ENCODE measurements at regions not wholly inside any gene's neighbourhood (a gene's known extent, or its start where the extent isn't known, plus 50 kb on each side); places are given as distances from the start of the nearest gene placed in this dataset.

GRCh38 chr18:23359421-23359820 is 93.7 kb upstream of the RIOK3 start:
- Histone ChIP-seq H3K4me1 (ENCODE audit: insufficient read depth) (peaks cover 21% of the 10 kb centered on the region), H3K4me3 (no peak overlapping the region), H3K4me2 (no peak overlapping the region), H3K79me2 (no peaks in the 10 kb centered on the region), H2AFZ (no peak overlapping the region), H4K20me1 (ENCODE audit: insufficient read depth, poor library complexity, severe bottlenecking) (no peaks in the 10 kb centered on the region), H3K27ac (no peak overlapping the region), H3K27me3 (no peaks in the 10 kb centered on the region), H3K9me2 (replicated peaks; ENCODE audit: insufficient read depth) (no peaks in the 10 kb centered on the region), H3K9me3 (ENCODE audit: low read depth) (no peaks in the 10 kb centered on the region), H3K36me3 (replicated peaks; ENCODE audit: insufficient read depth, low read depth) (no peaks in the 10 kb centered on the region)
- TF ChIP-seq EZH2phosphoT487 (IDR thresholded peaks at IDR 0.05; ENCODE audit: low read depth, severe bottlenecking, unreplicated experiment) (no peak), EZH2 (IDR thresholded peaks at IDR 0.05; ENCODE audit: borderline replicate concordance) (no peak), CTCF (IDR thresholded peaks at IDR 0.05; ENCODE audit: poor library complexity) (no peak)
- WGBS (ENCODE audit: low lambda C conversion rate, missing lambda C conversion rate) = 96% methylated on average over 9 of the region's 9 CpGs
- no peak for DNase-seq (ENCODE audit: low spot score)

- Histone ChIP-seq H3K4me3 (no peak overlapping the region), H3K27ac (no peak overlapping the region), H2AFZ (no peak overlapping the region), H3K27me3 (no peaks in the 10 kb centered on the region), H3K36me3 (replicated peaks; ENCODE audit: insufficient read depth, low read depth) (no peaks in the 10 kb centered on the region), H3K79me2 (no peaks in the 10 kb centered on the region), H4K20me1 (ENCODE audit: insufficient read depth, poor library complexity, severe bottlenecking) (no peaks in the 10 kb centered on the region), H3K4me1 (ENCODE audit: insufficient read depth) (no peaks in the 10 kb centered on the region), H3K9me3 (ENCODE audit: low read depth) (no peaks in the 10 kb centered on the region), H3K9me2 (replicated peaks; ENCODE audit: insufficient read depth) (no peaks in the 10 kb centered on the region), H3K4me2 (no peak overlapping the region)
- no peak for TF ChIP-seq EZH2phosphoT487 (IDR thresholded peaks at IDR 0.05; ENCODE audit: low read depth, severe bottlenecking, unreplicated experiment)
- 90% methylated on average over 6 of the region's 6 CpGs for WGBS (ENCODE audit: low lambda C conversion rate, missing lambda C conversion rate)
- DNase-seq (ENCODE audit: low spot score) = no peak
Observed at GRCh38 chr18:23363865-23364570, 89.1 kb upstream of the RIOK3 start.

- DNase-seq (ENCODE audit: low spot score) = no peak
Observed at GRCh38 chr18:23365602-23366001, 87.5 kb upstream of the RIOK3 start.

More at GRCh38 chr18:23365602-23366001, 87.5 kb upstream of the RIOK3 start:
- Histone ChIP-seq H3K4me3 (no peak overlapping the region), H3K4me1 (ENCODE audit: insufficient read depth) (no peaks in the 10 kb centered on the region), H3K36me3 (replicated peaks; ENCODE audit: insufficient read depth, low read depth) (no peaks in the 10 kb centered on the region), H3K27me3 (no peaks in the 10 kb centered on the region), H4K20me1 (ENCODE audit: insufficient read depth, poor library complexity, severe bottlenecking) (no peaks in the 10 kb centered on the region), H3K9me3 (ENCODE audit: low read depth) (no peaks in the 10 kb centered on the region), H3K4me2 (no peak overlapping the region), H3K9me2 (replicated peaks; ENCODE audit: insufficient read depth) (no peaks in the 10 kb centered on the region), H3K79me2 (no peaks in the 10 kb centered on the region), H3K27ac (no peak overlapping the region), H2AFZ (no peak overlapping the region)
- TF ChIP-seq EZH2phosphoT487 (IDR thresholded peaks at IDR 0.05; ENCODE audit: low read depth, severe bottlenecking, unreplicated experiment) (no peak), EZH2 (IDR thresholded peaks at IDR 0.05; ENCODE audit: borderline replicate concordance) (no peak), CTCF (IDR thresholded peaks at IDR 0.05; ENCODE audit: poor library complexity) (no peak)
- WGBS (ENCODE audit: low lambda C conversion rate, missing lambda C conversion rate) = 91% methylated on average over 2 of the region's 2 CpGs
